T-helper 17 cell (primary cell): ENCODE measurements at regions not wholly inside any gene's neighbourhood (a gene's known extent, or its start where the extent isn't known, plus 50 kb on each side); places are given as distances from the start of the nearest gene placed in this dataset.
"Not testable (repeated sequence)": the region's sequence is repeated elsewhere in the genome, so short reads cannot be mapped to it uniquely, and the experiment has no call there.

Experiments used
- ATAC-seq: fragments of 150-1000 bp; cut with Tn5 transposase; 2 replicates; pipeline ENCODE4 v1.10.0; 2021; ENCODE audit warnings: mild to moderate bottlenecking, moderate library complexity
- DNase-seq, 3 donors: peaks; one replicate each; pipeline versions ENCODE4 v3.0.0 to v3.0.0-alpha.2; 2020 to 2021
- H3K9me3 ChIP-seq: one replicate; pipeline ENCODE4 v1.7.0; 2013; ENCODE audit warnings: low read length, mild to moderate bottlenecking; ENCODE audit not compliant: control insufficient read depth, poor library complexity, severe bottlenecking
- H3K27ac Mint-ChIP-seq: one replicate; pipeline ENCODE4 v1.8.0; 2022; ENCODE audit warnings: mild to moderate bottlenecking, moderate library complexity, mixed read lengths
- H3K27me3 Mint-ChIP-seq: one replicate; pipeline ENCODE4 v1.8.0; 2022; ENCODE audit warnings: mixed read lengths
- H3K36me3 Mint-ChIP-seq: one replicate; pipeline ENCODE4 v1.8.0; 2022; ENCODE audit warnings: low read depth, mixed read lengths
- H3K4me1 Mint-ChIP-seq: one replicate; pipeline ENCODE4 v1.8.0; 2022; ENCODE audit warnings: mild to moderate bottlenecking, mixed read lengths
- H3K4me3 Mint-ChIP-seq: one replicate; pipeline ENCODE4 v1.8.0; 2022; ENCODE audit warnings: mild to moderate bottlenecking, moderate library complexity, mixed read lengths

DNA sequence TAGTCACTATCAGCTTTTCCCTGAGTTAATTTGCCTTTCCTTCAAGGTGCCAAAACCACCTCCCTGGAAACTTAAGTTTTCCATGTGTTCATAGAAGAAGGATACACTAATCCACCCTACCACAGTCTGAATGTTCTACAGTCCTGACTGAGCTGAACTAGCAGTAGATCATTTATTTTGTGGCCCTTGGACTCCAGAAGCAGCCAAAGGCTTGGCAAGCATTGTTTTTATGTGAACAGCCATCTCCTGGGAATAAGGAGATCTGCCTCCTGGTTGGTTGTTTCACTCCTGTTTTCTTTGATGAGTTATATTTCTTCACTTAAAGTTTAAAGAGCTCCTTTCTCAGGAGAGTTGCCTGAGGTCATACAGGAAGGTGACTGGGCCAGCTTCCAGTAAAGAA, 634.6 kb upstream of the SOX9 start:
- Mint-ChIP-seq H3K27me3 (no peaks in the 10 kb centered on the region), H3K27ac (no peak overlapping the region), H3K4me3 (no peak overlapping the region), H3K36me3 (no peaks in the 10 kb centered on the region), H3K4me1 (no peaks in the 10 kb centered on the region)
- no peak for DNase-seq
- no peaks in the 10 kb centered on the region for H3K9me3 ChIP-seq
- ATAC-seq = no peak

DNA sequence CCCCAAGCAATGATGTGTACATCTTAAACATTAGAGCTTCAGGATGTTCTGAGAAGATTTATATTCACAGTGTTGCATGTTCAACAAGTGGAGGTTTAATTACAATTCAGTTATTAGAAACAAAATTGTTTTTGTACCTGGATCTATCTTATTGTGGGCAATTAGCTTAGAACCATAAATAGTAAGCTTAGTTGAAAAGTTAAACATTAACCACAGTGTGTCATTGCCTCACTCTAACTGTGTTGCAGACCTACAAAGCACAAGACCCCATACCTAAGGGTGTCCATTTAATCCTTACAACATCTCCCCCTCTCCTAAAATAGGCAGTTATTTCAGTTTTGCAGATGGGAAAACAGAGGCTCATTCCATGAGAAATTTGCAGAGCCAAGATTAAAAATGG, 632.0 kb upstream of the SOX9 start:
- Mint-ChIP-seq H3K27ac (no peak overlapping the region), H3K4me1 (no peaks in the 10 kb centered on the region), H3K27me3 (no peaks in the 10 kb centered on the region), H3K36me3 (no peaks in the 10 kb centered on the region), H3K4me3 (no peak overlapping the region)
- DNase-seq (no peak), ATAC-seq (no peak)
- H3K9me3 ChIP-seq = no peaks in the 10 kb centered on the region

DNA sequence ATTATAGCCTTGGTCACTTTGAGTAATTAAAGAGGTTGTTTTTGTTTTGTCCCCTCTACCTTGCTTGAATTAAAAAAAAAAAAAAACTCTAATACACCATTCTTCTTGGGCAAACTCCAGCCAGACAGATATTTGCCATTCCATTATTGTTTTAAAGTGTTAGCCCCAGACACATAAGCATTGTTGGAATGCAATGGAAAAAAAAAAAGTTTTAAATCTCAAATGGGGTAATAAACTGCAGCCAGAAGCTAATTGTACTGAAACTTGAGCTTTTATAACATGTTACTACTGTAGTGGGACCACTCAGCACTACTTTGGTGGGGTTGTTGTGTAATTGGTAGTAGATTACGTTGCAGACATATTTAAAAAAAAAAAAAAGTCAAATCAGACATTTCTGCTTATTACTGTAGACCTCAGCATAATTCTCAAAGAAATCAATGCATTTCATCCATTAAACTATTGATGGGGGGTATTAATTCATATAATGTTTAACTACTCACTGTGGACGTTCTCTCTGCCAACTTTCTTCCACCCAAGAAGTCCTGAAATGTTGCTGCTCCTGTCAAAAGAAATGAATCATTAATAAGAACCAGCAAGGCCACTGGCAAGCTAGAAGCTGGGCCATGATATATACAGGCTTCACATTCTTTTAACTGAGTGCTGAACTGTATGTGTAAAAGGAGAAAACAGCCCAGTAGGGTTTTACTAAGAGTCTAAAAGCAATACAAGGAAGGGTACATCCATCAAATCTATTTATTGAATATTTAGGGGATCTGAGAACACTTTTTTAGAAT, 626.6 kb upstream of the SOX9 start:
- Mint-ChIP-seq H3K27me3 (no peaks in the 10 kb centered on the region), H3K27ac (no peak overlapping the region), H3K36me3 (no peaks in the 10 kb centered on the region), H3K4me3 (no peak overlapping the region), H3K4me1 (no peaks in the 10 kb centered on the region)
- ATAC-seq = no peak
- no peaks in the 10 kb centered on the region for H3K9me3 ChIP-seq
- DNase-seq = no peak

DNA sequence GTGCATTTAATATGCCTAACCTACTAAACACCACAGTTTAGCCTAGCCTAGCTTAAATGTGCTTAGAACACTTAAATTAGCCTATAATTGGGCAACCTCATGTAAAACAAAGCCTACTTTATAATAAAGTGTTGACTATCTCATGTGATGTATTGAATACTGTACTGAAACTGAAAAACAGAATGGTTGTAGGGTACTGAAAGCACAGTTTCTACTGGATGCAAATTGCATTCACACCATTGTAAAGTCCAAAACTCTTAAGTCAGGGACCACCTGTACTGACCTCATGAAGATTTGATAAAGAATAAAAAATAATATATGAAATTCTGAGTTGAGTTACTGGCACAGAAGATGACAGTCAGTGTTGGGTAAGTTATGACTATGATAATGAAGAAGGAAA, 625.4 kb upstream of the SOX9 start:
- H3K27ac Mint-ChIP-seq = no peak overlapping the region
- H3K27me3 Mint-ChIP-seq = no peaks in the 10 kb centered on the region
- no peaks in the 10 kb centered on the region for H3K4me1 Mint-ChIP-seq
- H3K4me3 Mint-ChIP-seq = no peak overlapping the region
- H3K36me3 Mint-ChIP-seq = no peaks in the 10 kb centered on the region
- ATAC-seq (no peak), DNase-seq (no peak)
- no peaks in the 10 kb centered on the region for H3K9me3 ChIP-seq

- DNase-seq (no peak), ATAC-seq (no peak)
- H3K4me3 Mint-ChIP-seq = no peak overlapping the region
- H3K27ac Mint-ChIP-seq = no peak overlapping the region
- no peaks in the 10 kb centered on the region for H3K4me1 Mint-ChIP-seq
- no peaks in the 10 kb centered on the region for H3K9me3 ChIP-seq
- no peaks in the 10 kb centered on the region for H3K36me3 Mint-ChIP-seq
- H3K27me3 Mint-ChIP-seq = no peaks in the 10 kb centered on the region
Measured at GRCh38 chr17:71496552-71496951, 624.3 kb upstream of the SOX9 start.

GRCh38 chr17:71500761-71501555, 619.9 kb upstream of the SOX9 start:
- Mint-ChIP-seq H3K4me1 (no peaks in the 10 kb centered on the region), H3K27ac (no peak overlapping the region), H3K36me3 (no peaks in the 10 kb centered on the region)

DNA sequence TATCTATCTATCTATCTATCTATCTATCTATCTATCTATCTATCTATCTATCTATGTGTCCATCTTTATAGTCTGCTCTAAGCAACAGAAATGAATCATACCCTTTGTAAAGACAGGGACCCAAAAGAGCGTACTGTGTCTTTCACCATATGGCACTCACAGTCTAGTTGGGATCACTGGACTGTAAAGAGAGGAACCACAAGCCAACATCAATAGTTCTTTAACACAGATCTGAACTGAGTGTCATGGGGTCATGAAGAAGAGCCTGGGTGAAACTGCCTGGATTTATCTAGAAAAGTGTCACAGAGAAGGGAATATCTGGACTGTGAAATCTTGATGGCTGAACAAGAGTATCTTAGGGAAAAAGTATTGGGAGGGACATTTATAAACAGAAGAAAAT, 619.1 kb upstream of the SOX9 start:
- Mint-ChIP-seq H3K27me3 (no peaks in the 10 kb centered on the region), H3K27ac (no peak overlapping the region), H3K4me3 (no peak overlapping the region), H3K4me1 (no peaks in the 10 kb centered on the region), H3K36me3 (no peaks in the 10 kb centered on the region)
- H3K9me3 ChIP-seq = no peaks in the 10 kb centered on the region
- no peak for ATAC-seq
- DNase-seq = no peak

More at GRCh38 chr17:71500761-71501555, 619.9 kb upstream of the SOX9 start:
- DNase-seq = no peak
- H3K9me3 ChIP-seq = no peaks in the 10 kb centered on the region
- ATAC-seq = no peak
- Mint-ChIP-seq H3K27me3 (no peaks in the 10 kb centered on the region), H3K4me3 (no peak overlapping the region)

DNA sequence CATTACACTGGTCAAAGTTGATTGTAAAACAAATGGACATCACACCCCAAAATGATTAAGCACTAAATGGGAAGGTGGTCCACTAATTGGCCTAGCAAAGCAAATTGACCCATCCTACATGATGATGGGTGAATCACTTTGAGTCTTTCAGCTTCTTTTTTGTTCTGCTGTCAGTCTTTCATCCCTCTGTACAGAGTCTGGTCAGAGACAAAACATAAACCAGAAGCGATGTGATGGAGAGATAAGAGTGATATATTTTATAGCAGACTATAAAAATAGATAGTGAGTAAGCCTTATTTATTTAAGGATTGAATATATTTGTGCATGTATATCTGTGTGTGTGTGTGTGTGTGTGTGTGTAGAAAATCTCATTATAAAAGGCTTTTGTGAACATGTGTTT, 618.4 kb upstream of the SOX9 start:
- DNase-seq = no peak
- no peaks in the 10 kb centered on the region for H3K4me1 Mint-ChIP-seq
- H3K27me3 Mint-ChIP-seq = no peaks in the 10 kb centered on the region
- no peaks in the 10 kb centered on the region for H3K36me3 Mint-ChIP-seq
- H3K4me3 Mint-ChIP-seq = no peak overlapping the region
- no peak overlapping the region for H3K27ac Mint-ChIP-seq
- H3K9me3 ChIP-seq = no peaks in the 10 kb centered on the region
- no peak for ATAC-seq

DNA sequence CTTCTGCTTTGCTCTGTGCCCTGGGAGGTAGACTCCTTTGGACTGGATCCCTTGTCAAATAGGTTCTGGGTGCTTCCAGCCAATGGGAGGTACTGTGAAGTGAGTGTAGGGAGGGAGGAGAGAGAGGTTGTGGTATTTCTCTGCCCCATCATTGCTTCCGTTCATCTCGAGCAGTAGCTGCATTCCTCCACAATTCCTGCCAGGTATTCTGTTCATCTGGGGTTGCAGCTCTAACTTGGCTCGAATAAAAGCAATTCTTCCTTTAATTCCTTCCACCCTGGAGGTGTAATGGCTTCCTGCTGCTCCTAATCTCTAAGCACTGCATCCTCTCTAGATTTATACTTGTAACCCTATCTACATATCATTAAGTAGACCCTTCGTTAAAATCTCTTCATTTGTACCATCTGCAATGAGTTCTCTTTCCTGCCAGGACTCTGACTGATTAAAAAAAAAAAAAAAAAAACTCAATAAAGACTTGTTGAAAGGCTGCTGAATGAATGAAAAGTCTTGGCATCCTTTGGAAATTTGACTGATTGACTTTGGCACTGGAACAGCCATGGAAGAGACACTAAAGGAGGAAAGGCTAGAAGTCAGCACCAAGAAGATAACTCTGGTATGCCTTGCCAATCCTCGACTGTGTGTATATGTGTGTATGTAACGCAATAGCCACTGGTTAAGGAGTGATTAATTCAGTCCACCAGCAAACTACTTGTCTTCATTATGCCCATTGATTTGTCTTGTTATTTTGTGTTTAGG, 616.9 kb upstream of the SOX9 start:
- no peak for ATAC-seq
- Mint-ChIP-seq H3K4me3 (no peak overlapping the region), H3K4me1 (no peaks in the 10 kb centered on the region), H3K27me3 (no peaks in the 10 kb centered on the region), H3K36me3 (no peaks in the 10 kb centered on the region), H3K27ac (no peak overlapping the region)
- DNase-seq = no peak
- no peaks in the 10 kb centered on the region for H3K9me3 ChIP-seq

DNA sequence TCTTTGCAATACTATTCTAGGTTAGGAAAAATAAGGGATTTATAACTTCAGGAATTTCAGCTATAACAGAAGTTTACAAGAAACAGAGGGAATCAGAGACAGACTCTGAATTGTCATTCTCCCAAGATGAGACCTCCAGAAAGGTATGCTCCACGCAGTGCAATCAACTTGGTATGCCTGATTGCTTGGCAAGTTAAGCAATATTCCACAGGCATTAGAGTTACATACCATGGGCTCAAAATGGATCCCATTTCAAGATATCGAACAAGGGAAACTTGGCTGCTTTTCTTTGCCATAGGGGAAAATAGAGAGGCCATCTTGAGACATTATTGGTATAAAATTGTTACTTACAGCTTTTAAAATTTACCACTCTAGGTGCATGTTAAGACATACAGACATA, 615.6 kb upstream of the SOX9 start:
- DNase-seq = no peak
- Mint-ChIP-seq H3K27ac (no peak overlapping the region), H3K27me3 (no peaks in the 10 kb centered on the region), H3K36me3 (no peaks in the 10 kb centered on the region), H3K4me1 (no peaks in the 10 kb centered on the region), H3K4me3 (no peak overlapping the region)
- no peaks in the 10 kb centered on the region for H3K9me3 ChIP-seq
- no peak for ATAC-seq

- H3K4me3 Mint-ChIP-seq = no peak overlapping the region
- ATAC-seq (no peak), DNase-seq (no peak)
- H3K4me1 Mint-ChIP-seq = no peaks in the 10 kb centered on the region
- H3K9me3 ChIP-seq = no peaks in the 10 kb centered on the region
- no peaks in the 10 kb centered on the region for H3K36me3 Mint-ChIP-seq
- H3K27me3 Mint-ChIP-seq = no peaks in the 10 kb centered on the region
- H3K27ac Mint-ChIP-seq = no peak overlapping the region
Measured at GRCh38 chr17:71505981-71506380, 614.8 kb upstream of the SOX9 start.

GRCh38 chr17:71511266-71511995, 609.4 kb upstream of the SOX9 start:
- H3K4me1 Mint-ChIP-seq = no peaks in the 10 kb centered on the region
- no peak overlapping the region for H3K4me3 Mint-ChIP-seq
- H3K27ac Mint-ChIP-seq = no peak overlapping the region
- DNase-seq (no peak), ATAC-seq (no peak)
- H3K9me3 ChIP-seq = no peaks in the 10 kb centered on the region
- no peaks in the 10 kb centered on the region for H3K27me3 Mint-ChIP-seq
- H3K36me3 Mint-ChIP-seq = no peaks in the 10 kb centered on the region

DNA sequence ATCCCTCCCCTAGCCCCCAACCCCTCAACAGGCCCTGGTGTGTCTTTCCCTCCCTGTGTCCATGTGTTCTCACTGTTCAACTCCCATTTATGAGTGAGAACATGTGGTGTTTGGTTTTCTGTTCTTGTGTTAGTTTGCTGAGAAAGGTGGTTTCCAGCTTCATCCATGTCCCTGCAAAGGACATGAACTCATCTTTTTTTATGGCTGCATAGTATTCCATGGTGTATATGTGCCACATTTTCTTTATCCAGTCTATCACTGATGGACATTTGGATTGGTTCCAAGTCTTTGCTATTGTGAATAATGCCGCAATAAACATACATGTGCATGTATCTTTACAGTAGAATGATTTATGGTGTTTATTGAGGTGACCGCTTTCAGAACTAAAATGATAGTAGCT, 607.1 kb upstream of the SOX9 start:
- H3K27me3 Mint-ChIP-seq, ATAC-seq, H3K4me1 Mint-ChIP-seq, H3K36me3 Mint-ChIP-seq, H3K9me3 ChIP-seq, DNase-seq, H3K4me3 Mint-ChIP-seq, H3K27ac Mint-ChIP-seq: not testable (repeated sequence)
